ENCODE measurements at regions not wholly inside any gene's neighbourhood (a gene's known extent, or its start where the extent isn't known, plus 50 kb on each side); places are given as distances from the start of the nearest gene placed in this dataset.

- no peak for TF ChIP-seq TSHZ1 (tag by site-specific recombination; IDR thresholded peaks at IDR 0.05; ENCODE audit: borderline replicate concordance)
- no peak for TF ChIP-seq ELK4 (IDR thresholded peaks at IDR 0.05; ENCODE audit: borderline replicate concordance, low read depth, low read length)
- TF ChIP-seq ZBTB7A (tag by site-specific recombination; IDR thresholded peaks at IDR 0.05; ENCODE audit: low read depth): no peak
- TF ChIP-seq ZNF211 (tag by site-specific recombination; IDR thresholded peaks at IDR 0.05; ENCODE audit: low read depth): no peak
- TF ChIP-seq CTCF (tag by site-specific recombination; IDR thresholded peaks at IDR 0.05): no peak
- TF ChIP-seq KLF1 (tag by site-specific recombination; IDR thresholded peaks at IDR 0.05): no peak
Measured at GRCh38 chr13:89828506-89828905, 1519.0 kb upstream of the MIR17HG start.

All from HEK293 (cell line).